ENCODE measurements at regions not wholly inside any gene's neighbourhood (a gene's known extent, or its start where the extent isn't known, plus 50 kb on each side); places are given as distances from the start of the nearest gene placed in this dataset.

DNA sequence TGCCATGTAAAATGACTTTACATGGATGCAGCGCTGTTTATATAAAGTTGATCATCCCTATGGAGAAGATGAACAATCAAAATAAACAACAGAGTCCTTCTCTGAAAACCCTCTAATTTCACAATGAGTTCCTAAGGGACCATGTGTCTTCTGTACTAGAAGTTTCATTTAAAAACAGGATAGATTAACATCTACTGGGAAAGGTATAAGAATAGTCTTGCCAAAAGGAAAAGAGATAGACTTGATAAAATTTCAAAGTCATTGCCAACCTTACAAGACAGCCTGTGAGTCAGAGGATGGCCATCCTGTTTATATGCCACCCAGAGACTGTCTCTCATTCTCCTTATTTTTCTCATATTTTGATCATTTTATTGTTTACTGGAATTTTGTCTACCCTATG is 367.1 kb upstream of the PDE4D start:
- no peak for DNase-seq (ENCODE audit: low spot score)

DNA sequence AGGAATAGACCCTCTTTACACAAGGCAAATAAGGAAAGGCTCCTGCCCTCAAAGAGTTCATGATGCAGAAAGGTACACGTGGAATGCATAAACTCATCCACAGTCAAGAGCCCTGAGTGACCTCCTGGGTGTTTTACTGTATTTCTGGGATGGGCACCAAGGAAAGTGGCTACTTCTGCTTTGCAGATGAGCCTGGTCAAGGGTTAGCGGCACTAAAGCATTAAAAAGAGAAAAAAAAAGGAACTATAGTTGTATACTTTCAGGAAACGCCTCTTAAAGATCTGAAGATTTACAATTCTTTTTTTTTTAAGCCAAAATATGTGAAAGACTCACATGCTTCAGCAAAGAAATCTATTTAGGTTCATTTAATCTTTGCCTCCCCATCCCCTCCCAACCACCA is 366.2 kb upstream of the PDE4D start:
- DNase-seq (ENCODE audit: low spot score) = no peak

DNA sequence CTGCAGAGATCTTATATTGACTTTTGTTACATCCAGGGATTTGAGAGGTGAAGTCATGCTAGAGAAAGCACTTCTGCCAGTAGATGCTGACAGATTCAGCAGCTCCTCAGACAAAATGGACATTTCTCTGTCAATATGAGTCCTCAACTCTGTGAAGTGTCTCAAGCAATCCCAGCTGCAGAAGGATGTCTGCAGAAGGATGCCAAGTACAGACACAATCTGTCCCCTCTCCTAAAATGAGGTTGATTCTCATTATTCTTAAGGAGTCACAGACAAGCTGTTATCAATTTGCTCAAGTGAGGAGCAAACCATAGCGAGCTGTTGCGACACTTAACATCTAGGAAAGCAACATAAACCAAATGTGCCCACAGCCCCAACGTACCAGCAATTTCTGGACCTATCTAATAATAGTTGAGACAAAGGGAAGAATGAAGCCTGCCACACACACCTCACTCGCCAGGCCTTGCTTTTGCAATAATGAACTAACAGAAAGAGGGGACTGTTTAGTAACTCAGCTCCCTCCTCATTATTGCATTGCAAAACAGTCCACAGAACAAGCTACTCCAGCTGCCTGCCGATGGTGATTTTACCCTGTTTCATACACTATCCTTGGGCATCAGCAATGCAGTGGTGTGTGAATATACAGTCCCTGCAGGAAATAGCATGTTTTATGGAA is 364.2 kb upstream of the PDE4D start:
- DNase-seq (ENCODE audit: low spot score) = peak; percentile 11

DNA sequence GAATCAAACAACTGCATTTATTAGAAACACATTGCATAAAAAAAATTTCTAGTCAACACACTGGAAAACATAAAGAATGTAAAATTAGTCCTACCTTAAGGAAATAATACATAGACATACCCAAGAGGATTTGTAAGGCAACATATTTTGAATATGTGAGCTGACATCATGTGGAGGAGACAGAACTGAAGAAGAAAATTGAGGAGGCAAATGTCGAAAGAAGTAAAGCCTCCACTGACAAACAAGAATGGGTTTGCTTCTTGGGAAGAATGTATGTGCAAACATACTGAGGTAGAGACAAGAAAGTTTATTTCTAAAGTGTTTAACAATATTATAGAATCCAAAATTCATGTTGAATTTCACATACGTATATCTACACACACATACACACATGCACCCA is 363.0 kb upstream of the PDE4D start:
- DNase-seq (ENCODE audit: low spot score) = no peak

DNA sequence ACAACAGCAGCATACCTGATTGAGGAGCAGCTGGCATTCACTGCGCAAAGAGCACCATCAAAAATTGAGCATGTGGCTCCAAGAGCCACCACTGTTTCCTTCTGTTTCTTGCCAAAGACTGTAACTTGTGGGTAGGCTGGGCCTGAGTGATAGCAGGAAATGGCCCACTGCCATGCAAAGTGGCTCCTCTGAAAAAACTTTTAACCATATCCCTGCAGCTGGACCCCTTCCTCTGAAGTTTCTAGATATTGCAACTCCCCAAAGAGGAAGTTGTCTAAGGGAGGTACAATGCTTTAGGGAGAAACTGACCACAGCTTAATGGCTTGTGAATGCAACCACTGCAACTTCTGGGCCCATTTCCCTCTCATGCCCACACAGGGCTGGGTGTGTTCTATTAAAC is 355.4 kb upstream of the PDE4D start:
- DNase-seq (ENCODE audit: low spot score) = peak; percentile 62

DNA sequence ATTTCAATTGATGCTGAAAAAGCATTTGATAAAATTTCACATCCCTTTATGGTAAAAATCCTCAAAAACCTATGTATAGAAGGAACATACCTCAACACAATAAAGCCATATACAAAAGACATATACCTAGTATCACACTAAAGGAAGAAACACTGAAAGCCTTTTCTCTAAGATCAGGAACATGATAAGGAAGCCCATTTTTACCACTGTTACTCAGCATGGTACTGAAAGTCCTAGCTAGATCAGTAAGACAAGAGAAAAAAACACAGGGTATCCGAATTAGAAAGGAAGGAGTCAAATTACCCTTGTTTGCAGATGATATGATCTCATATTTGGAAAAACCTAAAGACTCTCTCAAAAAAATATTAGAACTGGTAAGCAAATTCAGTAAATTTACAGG is 350.2 kb upstream of the PDE4D start:
- DNase-seq (ENCODE audit: low spot score) = no peak

DNA sequence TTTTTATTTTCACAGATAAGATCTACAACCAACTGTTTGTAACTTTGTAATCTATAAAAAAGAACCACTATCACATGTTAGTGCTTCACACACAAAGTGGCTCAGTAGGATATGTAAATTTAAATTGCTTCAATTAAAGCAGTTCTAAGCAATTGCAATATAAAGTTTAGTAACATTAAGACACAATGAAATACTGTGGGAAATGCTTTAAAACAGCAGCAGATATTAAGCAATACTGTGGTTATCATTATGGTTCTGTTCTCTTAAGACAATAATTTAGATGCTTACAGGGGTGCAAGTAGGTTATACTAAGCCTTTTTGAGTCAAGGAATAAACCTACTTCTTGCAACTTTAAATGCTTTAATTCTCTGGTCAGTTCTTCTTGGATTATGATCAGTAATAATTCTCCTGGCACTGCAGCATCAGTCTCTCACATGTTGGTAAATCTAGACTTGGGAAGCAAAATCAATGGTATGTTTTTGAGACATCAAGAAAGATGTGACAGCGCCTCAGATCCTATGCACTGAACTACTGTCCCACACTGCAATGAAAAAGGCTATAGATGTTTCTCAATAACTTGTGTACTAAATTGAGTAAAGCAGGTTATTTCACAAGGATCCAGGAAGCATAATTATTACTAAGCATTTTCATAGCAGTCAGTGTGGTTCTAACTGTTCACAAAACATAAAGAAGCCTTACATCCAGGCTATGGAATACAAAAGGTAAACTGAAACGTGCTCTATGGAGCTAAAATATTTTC is 338.7 kb upstream of the PDE4D start:
- no peak for DNase-seq (ENCODE audit: low spot score)

DNA sequence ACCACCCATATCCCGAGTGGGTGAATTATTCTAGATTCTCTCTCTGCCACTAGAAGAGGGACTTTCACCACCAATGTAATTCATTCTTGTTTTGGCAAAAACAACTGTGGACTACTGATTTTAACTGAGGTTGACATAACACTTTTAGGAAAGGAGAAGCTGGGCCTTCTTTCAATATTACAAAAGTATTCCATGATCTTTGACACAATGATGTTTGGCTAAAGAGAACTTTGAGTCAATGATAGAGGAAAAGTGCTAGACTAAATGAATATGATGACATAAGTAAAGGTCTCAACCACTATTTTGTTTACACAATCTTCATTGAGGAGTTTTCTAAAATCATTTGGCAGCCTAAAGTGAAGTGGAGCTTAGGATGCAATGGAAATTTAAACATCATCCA is 336.9 kb upstream of the PDE4D start:
- DNase-seq (ENCODE audit: low spot score) = no peak

DNA sequence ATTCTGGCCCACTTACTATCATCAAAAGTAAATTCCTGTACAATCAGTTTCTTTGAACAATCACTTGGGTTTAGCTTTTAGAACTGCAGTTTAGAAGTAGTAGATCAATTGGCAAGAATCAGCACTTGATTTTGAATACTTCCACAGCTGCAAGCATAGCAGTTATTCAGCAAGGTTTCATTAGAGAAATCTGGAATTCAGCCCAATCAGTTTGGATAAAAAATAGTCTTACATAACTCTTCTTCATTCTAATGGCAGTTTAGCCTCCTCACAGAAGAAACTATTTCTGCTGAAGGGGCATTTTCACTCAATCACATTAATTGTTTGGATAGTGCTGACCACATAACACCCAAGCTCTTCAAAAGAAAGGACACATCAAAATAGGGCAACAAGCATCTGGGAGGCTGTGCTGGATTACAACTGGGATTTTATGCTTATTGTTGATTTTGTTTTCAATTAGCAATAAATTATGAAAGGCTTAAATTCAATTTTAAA is 336.2 kb upstream of the PDE4D start:
- no peak for DNase-seq (ENCODE audit: low spot score)

DNA sequence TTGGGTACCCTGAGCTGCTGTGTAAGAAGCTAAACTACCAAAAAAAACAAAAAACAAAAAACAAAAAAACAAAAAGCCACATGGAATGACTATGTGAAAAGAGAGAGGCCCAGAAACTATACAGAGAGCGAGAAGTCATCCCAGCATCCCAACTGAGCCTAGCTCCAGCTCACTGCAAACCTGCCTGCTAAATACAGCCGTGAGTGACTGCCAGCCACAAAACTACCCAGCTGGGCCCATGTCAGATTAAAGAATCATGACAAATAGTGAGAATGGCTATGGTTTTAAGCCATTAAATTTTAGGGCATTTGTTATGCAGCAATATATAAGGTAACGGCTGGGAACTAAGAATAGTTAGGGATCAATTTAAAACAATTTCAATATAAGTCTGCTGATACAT is 335.1 kb upstream of the PDE4D start:
- no peak for DNase-seq (ENCODE audit: low spot score)

DNA sequence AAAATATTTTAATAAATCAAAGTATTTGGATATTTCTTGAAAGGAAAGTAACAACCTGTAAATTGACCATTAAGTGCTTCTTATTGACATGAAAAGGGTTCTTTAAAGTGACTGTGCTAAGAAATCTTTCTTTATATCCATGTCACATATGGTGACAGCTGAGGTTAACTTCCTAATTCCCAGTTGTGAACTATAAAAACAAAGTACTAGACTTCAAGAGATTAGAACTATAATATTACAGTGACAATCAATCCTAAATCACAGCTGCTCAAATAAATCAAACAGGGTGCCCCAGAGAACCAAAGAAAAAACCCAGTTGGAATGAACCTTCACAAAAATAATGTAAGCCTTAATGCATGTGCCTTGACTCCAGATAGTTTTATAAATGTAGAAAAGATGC is 332.6 kb upstream of the PDE4D start:
- DNase-seq (ENCODE audit: low spot score) = no peak

DNA sequence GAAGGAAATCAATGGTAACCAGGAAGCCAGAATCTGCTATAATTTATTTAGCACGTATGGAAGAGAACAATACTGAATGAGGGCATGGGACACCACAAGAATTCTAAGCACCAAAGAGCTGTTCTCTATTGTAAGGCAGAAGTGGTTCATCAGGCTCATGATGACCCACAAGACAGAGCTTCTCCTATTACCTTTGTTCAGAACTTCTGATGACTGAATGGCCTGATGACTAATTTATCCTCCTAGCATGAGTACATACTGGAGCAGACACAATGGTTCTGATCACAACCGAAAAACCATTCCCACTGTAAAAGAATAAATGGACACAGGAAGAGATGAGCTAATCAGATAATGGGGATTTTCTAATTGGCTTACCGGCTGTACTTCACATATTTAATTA is 329.8 kb upstream of the PDE4D start:
- DNase-seq (ENCODE audit: low spot score) = no peak

DNA sequence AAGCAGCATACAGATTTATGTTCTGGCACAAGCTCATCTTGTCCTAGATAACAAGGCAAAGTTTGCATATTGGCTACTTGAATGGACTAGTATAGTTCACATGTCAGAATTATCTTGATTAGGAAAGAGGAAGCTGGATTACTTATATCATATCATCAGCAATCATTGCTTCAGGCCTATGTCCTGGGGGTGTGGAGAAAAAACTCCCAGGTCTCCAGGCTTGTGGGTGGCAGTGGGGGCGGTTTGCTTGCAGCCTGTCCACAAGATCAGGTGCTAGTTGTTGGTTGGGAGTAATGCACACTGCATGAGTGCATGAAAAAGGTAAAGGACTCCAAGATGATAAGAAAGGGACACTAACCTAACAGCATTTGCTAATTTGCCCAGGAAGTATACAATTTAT is 326.4 kb upstream of the PDE4D start:
- no peak for DNase-seq (ENCODE audit: low spot score)

DNA sequence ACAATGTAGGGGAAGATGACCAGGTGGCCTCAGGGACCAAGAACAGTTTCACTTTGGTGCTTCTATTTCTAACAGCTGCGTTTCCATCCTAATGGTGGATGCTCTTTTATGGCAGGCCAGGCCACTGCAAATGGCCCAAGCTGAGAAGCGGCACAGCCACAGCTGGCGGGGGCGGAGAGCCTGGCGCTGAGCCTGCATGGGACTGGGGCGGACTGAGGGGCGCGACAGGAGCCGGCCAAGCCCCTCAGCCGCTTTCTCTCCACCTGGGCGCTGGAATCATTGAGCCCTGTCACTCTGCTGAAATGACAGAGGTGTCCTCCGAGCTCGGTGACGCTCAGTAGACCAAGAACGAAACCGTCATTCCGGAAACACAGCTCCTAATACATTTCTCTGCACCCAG is 317.3 kb upstream of the PDE4D start:
- DNase-seq (ENCODE audit: low spot score) = no peak

DNA sequence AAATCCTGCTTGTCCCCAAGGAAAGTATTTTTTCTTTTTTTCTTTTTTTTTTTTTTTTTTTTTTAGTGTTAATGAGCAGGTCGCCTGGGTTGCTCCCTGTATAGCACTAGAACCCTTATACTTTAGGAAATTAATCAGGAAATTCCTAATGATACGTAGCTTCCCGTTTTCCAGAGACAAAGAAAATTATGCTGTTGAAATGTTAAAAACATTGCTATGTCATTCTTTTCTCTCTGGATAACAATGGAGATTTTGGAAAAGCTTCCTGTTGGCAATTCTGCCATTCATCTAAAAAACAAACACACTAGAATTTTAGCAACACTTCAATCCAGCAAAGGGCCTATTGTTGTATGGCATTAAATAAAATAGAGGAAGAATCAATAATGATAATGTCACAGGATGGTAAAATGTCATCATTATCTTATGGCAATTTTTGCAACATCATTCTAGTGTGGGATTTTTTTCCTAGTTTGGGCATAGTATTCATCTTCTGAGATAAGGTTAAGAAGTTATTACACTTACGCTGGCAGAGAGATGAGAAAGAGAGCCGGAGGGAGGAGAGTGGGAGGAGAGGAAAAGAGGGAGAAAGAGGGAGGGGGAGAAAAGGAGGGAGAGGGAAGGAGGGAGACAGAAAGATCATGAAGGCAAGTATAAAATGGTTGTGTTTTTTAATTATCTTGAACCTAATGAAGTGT is 315.8 kb upstream of the PDE4D start:
- DNase-seq (ENCODE audit: low spot score) = no peak

DNA sequence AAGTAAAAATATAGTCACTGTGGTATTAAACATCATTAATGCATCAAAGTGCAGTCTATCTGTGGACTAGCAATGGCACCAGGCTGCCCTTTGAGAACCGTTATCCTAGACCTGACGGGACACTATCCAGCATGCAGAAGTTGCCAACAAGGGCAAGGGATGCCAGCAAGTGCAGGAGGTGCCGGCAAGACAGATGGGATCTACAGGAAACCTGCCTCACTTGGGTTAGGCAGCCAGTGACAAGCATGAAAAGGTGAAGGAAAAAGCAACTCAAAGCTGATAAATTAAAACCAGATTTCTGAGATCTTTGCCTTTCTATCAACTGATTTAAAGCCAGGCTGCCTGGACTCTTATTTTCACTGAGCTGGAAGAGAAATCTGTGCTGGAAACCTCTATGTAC is 315.2 kb upstream of the PDE4D start:
- DNase-seq (ENCODE audit: low spot score) = no peak

DNA sequence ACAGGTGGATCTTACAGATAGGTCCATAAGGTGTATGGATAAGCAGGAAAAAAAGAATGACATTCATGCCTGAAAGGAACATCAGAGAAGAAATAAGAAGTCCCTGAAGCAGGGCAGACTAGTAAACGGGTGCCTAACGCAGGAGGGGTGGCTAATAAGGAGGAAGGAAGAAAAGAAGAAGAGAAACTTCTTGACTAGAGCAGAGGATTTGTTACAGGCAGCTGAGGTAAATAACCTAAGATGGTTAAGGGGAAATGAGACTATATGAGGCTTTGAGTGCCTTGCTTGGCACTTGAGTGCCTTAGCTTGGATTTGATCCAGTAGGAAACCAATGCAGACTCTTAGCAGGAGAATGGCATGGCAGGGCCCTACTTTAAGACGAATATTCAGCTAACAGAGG is 313.5 kb upstream of the PDE4D start:
- peak; percentile 64 for DNase-seq (ENCODE audit: low spot score)

DNA sequence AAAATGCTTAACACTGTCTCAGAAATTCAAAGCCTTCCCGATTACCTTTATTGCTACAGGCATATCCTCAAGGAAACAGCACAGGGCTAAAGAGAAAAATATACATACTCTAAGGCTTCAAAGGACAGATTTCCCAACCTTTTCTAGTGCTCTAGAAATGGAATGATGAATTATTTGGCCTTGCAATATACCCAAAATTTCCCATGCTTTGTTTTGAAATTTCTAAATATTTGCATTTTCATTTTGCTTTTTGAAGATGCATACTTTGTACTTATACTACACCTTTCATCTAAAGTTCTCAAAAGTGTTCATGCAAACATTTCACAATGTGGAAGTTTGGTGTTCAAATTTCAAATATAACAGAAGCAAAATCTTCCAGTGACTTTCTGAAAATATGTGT is 312.7 kb upstream of the PDE4D start:
- no peak for DNase-seq (ENCODE audit: low spot score)

DNA sequence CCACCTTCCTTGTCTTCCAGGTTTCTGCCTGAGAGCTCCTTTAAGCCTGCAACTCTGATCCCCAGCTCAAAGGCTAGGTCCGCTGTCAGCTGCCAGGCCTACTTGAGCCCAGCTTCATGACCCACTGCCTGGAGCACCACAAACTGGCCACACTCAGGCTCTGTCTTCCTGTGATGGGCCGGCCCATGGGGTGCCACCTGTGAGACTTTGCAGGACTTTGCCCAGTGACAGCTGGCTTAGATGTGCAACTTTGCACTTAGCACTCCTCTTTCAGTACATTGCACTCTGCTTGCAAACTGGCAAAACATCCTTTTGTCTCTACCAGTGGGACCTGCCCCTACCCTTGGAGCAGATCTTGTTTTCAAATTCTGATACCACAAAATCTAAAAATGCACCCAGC is 311.5 kb upstream of the PDE4D start:
- no peak for DNase-seq (ENCODE audit: low spot score)

DNA sequence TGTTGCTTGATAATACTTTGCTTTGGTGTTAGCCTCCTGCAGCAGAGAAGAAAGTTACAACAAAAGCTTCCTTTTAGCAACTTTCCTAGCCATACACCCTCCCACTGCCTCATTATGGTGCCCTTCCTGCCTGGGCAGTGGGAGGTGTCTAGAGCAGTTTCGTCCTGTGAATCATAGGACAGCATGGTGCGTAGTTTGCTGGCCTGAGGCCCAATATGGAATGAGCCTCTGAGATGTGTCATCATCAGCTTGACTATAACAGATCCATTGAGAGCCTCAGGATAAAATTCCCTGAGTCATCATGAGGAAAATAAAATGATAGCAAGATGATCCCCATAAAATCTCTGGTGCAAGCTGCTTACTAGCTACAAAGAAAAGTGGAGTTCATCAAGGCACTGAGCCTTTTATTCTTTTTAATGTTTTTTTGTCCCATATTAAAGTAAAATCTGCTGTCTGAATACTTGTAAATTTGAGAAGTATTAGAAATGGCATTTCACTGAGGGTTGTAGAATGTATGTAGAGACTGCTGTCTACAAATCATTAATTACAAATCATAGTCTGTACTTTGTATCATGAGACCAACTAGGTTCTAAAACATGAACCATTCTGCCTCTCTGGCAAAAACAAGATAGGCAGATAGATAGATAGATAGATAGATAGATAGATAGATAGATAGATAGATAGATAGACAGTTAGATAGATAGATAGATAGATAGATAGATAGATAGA is 303.0 kb upstream of the PDE4D start:
- peak; percentile 51 for DNase-seq (ENCODE audit: low spot score)

DNA sequence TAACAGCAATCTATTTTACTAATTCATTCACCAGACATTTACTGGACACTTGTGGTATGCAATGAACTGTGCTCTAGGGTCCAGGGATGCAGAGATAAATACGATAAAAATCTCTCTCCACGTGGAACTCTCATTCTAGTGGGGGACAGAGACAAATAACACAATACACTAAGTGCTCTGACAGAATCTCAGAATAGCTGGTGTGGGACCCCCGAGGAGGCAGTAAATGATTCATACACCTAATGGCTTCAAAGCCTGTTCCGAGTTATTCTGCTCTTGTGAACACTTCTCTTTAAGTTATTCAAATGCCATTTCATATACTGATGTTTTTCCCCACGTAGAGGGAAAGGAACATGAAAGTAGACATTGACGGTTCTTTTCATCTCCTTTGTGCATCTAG is 302.0 kb upstream of the PDE4D start:
- DNase-seq (ENCODE audit: low spot score) = no peak

DNA sequence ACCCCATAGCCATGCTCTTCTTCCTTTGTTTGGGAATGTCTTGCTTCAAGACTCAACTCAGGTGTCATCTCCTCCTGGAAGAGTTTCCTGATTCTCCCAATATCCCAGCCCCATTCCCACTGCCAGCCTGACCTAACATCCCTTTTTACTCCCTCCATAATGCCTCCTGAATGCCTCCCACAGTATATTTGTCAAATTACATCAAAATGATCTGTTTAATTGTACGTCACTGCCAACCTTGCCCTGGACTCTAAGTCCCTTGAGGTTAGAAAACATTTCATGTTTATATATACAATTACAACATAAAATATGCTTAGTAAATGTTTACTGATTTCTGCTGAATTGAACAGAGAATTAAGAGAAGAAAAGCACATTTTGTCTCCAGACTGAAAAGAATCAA is 301.6 kb upstream of the PDE4D start:
- no peak for DNase-seq (ENCODE audit: low spot score)
